Activated CD8-positive, alpha-beta memory T cell treated with anti-CD3 and anti-CD28 coated beads, Interleukin-2, amount 50 U/mL, for 48 hours (primary cell): ENCODE measurements at regions not wholly inside any gene's neighbourhood (a gene's known extent, or its start where the extent isn't known, plus 50 kb on each side); places are given as distances from the start of the nearest gene placed in this dataset.
"Not testable (repeated sequence)": the region's sequence is repeated elsewhere in the genome, so short reads cannot be mapped to it uniquely, and the experiment has no call there.

Experiments used
- DNase-seq: peaks from one replicate; pipeline ENCODE4 v3.0.0-alpha.2; 2020

- no peak for DNase-seq
These were observed 286.9 kb upstream of the USP25 start for GRCh38 chr21:15442743-15443469.

GRCh38 chr21:15443740-15444117 is 286.1 kb upstream of the USP25 start:
- DNase-seq: no peak

DNA sequence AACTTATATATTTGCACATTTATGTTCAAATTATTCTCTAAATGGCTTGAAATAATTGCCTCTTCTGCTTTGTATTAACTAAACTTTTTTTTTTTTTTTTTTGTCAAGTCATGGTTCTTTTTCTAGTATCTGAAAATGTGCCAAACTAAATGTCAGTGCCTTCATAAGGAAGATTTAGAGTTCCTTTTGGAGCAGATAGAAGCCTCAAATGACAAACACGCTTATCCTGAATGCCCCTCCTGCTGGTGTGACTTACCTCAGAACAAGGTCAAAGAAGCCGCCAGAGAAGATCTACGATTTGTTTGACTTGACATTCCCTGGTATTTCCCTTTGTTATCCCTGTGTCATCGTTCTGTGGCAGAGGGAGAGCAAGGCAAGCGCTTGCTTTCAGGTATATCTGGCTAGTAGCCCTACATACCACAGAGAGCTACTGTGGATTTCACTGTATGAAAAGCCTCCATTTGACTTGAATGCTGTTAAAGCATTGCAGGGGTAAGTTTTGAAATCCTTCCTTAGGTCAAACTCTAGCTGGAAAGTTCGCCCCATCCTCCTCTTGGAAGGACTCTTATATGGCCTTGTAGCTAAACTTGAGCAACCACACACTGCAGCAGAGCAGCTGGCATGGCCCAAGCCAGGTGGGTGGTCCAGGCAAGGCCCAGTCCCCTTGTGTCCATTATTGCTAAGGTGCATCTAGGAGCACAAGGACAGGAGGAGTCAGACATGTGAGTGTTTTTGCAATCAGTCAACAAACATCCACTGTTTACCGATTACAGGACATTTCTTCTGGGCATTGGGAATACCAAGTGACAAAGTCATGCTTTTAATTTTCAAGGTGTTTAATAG is 285.4 kb upstream of the USP25 start:
- no peak for DNase-seq

DNA sequence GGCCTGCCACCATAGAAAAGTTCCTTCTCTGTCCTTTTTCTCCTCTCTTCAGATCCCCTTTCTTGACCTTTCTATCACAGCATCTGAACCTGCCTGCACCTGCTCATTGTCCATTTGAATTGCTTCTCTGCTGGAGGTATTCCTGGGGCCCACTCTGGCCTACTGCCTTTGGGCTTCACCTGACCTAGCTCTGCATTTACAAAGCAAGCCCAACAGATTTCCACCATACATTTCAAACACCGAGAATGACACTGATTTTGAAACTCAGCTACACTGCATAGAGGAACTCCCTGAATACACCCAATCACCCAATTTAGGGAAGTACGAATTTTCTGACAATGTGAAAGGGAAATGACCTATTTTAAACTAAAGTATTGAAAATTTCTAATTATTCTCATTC is 284.5 kb upstream of the USP25 start:
- DNase-seq: no peak

DNA sequence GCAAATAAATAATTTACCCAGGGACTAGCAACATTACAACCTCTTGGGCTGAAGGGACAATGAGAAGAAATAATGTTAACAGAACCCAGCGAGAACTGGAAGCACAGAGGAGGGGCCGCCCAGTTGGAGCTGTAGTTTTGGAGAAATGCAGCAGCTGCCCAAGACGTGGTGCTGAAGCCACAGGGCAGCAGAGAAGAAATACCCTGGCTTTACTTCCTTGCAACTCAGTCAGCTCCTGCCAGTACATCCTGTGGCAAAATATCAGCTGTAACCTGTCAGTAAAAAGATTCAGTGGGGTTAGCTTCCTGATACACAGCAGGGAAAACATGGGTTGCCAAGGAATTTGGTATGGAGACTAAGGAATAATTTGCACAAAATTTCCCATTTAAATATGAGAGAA is 283.6 kb upstream of the USP25 start:
- DNase-seq: no peak

- no peak for DNase-seq
These were observed 280.2 kb upstream of the USP25 start for GRCh38 chr21:15449556-15449955.

GRCh38 chr21:15453261-15453660 is 276.5 kb upstream of the USP25 start:
- DNase-seq: no peak

GRCh38 chr21:15453785-15454184 is 276.0 kb upstream of the USP25 start:
- DNase-seq: not testable (repeated sequence)

- DNase-seq: not testable (repeated sequence)
These were observed 274.9 kb upstream of the USP25 start for GRCh38 chr21:15454931-15455330.

GRCh38 chr21:15455819-15456462 is 273.8 kb upstream of the USP25 start:
- DNase-seq: no peak

DNA sequence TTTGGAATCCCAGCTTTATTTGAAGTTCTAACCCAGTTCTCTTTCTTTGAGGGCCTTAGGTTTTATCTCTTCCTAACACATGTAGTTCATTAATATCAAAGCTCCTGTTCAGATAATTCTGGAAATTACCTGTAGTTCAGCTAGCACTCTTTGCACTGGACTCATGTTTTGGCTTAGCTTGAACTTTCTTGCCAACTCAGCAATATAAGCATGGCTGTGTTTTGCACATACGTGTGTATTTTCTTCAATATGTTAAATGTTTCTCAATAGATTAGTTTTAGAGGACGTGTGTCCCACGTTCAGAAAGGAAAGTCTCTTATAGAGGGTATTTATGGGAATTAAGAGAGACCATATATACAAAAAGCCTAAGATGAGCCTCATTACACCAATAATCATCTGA is 271.8 kb upstream of the USP25 start:
- DNase-seq: no peak

GRCh38 chr21:15462092-15462491 is 267.7 kb upstream of the USP25 start:
- DNase-seq: no peak

- no peak for DNase-seq
These were observed 263.5 kb upstream of the USP25 start for GRCh38 chr21:15466329-15466728.

DNA sequence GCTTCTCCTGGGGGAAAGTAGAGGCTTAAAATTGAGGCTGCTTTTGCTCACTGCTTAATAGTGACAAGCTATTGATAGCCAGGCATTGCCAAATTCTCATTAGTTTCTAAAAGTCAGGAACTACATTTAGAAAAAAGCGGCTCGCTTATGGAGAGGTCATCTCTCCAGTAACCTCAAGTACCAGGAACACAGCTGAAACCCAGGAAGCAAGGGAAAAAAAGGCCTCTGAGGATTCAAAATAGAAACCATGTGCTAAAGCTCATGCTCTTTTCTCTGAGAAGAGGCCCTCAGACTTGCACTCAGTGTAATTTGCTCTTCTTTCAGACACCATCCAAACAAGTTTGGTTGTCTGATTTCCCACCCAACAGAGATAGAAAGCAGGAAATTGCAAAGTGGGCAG is 261.4 kb upstream of the USP25 start:
- DNase-seq: no peak

DNA sequence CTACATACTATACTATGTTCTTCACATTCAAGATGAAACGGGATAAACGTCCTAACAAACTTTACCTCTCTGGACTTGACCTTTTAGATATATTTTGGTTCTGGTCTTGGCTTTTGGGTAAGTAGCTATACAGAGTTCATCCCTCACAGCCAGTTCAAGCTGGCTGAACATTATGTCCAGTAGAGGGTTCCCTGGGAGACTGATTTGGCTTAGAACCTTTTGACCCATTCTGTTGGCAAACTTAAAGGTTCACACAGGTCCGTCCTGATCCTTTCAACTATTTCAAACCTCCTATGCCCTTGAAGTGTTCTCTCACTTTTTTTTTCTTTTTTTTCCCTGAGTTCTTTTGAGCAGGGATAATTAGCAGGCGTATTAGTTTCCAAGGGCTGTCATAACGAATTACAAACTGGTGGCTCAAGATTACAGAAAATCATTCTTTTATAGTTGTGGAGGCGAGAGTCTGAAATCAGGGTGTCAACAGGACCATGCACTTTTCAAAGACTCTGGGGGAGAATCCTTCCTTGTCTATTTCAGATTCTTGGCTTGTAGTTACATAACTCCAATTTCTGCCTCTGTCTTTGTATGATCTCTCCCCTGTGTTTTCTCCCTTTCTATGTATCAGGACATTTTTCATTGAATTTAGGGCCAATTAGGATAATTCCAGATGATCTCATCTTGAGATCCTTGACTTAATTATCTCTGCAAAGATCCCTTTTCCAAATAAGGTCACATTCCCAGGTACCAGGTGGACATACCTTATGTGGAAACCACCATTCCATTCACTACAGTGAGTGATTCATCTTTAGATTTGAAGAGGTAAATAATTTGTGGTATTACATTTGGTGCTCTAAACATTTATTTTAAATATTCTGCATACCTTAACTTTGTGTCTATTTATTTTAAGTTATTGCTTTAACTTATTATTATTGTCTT is 257.4 kb upstream of the USP25 start:
- no peak for DNase-seq

DNA sequence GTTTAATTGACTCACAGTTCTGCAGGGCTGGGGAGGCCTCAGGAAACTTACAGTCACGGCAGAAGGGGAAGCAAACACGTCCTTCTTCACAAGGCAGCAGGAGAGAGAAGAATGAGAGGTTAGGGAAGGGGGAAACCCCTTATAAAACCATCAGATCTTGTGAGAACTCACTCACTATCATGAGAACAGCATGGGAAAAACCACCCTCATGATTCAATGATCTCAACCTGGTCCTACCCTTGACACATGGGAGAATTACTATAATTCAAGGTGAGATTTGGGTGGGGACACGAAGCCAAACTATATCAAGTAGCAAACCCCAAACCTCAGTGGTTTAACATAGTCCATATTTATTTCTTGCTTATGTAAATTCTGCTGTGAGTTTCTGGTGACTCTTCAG is 252.0 kb upstream of the USP25 start:
- not testable (repeated sequence) for DNase-seq

GRCh38 chr21:15480160-15480559 is 249.6 kb upstream of the USP25 start:
- no peak for DNase-seq

DNA sequence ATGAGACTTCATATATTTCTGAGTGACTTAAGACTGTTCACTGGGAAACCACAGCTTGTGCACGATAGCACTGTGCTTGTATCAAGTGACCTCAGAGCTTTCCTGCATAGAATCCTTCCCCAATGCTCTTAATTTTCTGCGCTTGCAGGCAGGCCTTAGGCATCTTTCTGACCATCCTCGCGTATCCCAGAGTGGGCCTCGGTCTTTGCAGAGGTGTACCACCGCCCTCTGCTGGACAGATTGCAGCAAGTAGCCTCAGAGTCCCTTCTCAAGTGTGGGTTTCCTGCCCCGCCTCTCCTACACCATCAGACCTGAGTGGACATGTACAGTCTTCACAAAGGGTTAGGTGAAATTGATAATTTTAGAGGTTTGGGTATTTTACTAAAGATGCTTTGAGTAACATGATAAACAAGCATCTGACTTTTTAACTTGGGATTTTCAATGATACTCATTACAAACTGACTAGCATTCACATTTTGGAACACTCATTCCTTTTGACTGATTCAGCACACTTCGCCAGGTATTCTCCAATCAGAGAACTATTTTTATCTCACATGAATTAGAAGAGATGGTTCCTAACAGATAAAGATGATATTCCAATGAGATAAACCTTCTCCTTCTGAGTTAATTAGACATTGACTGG is 246.5 kb upstream of the USP25 start:
- peak; percentile 86 for DNase-seq

DNA sequence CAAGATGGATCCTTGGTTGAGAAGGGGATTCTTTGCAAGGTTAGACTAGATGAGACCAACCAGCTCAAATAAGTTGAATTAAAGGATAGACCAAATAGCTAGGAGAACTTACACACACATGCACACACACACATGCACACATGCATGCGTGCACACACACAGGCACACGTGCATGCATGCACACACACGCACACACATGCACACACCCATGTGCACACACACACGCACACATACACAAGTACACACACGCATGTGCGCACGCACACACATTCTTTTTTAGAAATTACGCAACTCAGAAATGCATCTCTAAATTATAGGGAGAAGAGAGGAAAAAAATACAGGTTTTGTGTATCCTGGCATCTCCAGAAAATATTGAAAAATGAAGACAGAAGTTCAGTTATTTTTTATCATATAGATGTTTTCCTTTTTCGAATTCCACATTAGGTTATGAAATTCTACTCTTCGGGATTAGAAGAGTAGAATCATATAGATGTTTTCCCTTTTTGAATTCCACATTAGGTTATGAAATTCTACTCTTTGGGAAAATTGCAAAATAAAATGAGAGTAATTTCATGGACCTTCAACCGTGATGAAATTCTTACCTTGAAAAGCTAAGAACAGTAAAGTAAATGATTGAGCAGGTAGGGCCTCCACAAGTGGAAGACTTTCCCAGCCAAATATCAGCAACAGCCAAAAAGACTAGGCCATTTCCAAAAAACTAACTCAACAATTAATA is 243.2 kb upstream of the USP25 start:
- no peak for DNase-seq

DNA sequence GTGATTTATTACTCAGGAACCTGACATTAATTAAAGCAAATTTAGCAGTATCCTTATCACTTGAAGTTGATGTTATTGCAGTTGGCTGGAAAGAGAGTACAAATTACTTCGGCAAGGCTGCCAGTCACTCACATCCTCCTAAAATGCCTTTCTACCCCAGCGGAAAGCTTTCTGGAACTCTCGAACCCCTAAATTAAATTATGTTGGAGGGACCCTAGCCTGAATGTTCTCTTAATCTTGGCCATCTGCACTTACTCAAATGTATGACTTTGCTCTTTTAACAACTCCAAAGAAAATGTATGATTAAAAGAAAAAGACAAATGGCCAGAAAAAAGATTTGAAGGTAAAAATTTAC is 242.6 kb upstream of the USP25 start:
- no peak for DNase-seq

- no peak for DNase-seq
These were observed 238.7 kb upstream of the USP25 start for GRCh38 chr21:15491100-15491499.

DNA sequence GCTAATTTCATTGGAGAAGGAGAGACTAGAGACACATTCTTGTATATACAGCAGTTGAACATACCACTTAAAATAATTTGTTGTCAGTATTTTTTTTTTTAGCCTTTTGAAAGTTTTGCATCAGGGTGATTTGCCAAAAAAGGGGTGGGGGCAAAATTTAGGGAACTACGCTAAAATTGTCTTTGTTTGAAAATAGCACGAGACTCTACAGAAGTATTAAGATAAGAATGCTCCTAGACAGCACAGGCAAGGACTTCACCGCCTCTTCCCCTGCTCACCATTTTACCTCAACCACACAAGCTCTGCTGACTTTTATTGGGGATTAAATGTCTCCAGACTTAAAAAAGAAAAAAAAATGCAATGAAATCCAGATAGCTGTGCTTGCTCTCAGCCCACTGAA is 236.1 kb upstream of the USP25 start:
- no peak for DNase-seq
